Astrocyte of the spinal cord (primary cell): ENCODE measurements at regions not wholly inside any gene's neighbourhood (a gene's known extent, or its start where the extent isn't known, plus 50 kb on each side); places are given as distances from the start of the nearest gene placed in this dataset.

Source experiments
- DNase-seq: peaks from one replicate; pipeline ENCODE4 v3.0.0; 2011; ENCODE audit warnings: low read depth, low spot score
- H3K4me3 ChIP-seq: 2 replicates; pipeline ENCODE4 v1.5.1; 2011; ENCODE audit warnings: low read depth, mild to moderate bottlenecking, low read length, moderate library complexity
- in situ Hi-C: cut with HindIII; loops from 2 replicates; pipeline ENCODE4 v1.10.0; 2017; ENCODE audit warnings: low sequenced_read_pairs
- TF ChIP-seq, protein P1 (sequence below): IDR thresholded peaks from 2 replicates; pipeline ENCODE4 v1.5.1; 2012; ENCODE audit warnings: low read depth, mild to moderate bottlenecking, low read length, inconsistent platforms

DNA sequence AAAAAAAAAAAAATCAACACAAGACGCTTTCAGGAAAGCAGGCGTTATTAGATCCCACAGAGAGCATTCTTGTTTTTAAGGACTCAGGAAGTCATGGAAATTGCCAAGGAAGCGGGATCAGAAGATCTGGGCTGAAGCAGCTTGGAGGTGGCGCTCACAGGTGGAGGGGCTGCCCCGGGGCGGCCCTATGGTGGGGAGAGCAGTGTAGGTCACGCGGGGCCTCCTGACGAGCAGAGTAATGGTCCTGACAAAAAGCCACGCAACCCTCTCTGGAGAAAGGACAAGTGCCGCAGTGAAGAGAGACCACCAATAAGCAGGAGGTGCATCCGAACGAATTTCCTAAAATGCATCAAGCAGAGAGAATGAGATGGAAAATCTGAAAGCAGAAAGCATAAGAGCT, 407.0 kb downstream of the BRD1 start:
- TF ChIP-seq, protein P1, sequence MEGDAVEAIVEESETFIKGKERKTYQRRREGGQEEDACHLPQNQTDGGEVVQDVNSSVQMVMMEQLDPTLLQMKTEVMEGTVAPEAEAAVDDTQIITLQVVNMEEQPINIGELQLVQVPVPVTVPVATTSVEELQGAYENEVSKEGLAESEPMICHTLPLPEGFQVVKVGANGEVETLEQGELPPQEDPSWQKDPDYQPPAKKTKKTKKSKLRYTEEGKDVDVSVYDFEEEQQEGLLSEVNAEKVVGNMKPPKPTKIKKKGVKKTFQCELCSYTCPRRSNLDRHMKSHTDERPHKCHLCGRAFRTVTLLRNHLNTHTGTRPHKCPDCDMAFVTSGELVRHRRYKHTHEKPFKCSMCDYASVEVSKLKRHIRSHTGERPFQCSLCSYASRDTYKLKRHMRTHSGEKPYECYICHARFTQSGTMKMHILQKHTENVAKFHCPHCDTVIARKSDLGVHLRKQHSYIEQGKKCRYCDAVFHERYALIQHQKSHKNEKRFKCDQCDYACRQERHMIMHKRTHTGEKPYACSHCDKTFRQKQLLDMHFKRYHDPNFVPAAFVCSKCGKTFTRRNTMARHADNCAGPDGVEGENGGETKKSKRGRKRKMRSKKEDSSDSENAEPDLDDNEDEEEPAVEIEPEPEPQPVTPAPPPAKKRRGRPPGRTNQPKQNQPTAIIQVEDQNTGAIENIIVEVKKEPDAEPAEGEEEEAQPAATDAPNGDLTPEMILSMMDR = no peak
- DNase-seq = no peak
- no peak overlapping the region for H3K4me3 ChIP-seq
- in situ Hi-C loops = no loop called here

DNA sequence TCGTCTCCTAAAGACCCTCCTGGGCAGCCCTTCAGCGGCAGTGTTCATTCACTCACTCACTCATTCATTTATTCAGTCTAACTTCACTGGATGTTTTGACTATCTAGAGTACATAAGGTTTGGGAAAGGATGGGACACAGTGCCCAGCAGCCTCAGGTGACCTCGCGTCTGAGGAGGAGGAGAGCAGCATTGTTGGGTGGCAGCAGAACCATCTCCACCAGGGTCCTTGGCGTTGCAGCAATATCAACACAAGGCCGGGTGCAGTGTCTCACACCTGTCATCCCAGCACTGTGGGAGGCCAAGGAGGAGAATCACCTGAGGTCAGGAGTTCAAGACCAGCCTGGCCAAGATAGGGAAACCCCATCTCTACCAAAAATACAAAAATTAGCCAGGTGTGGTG, 408.0 kb downstream of the BRD1 start:
- DNase-seq = no peak
- in situ Hi-C loops = no loop called here
- no peak overlapping the region for H3K4me3 ChIP-seq
- TF ChIP-seq, protein P1 = no peak

DNA sequence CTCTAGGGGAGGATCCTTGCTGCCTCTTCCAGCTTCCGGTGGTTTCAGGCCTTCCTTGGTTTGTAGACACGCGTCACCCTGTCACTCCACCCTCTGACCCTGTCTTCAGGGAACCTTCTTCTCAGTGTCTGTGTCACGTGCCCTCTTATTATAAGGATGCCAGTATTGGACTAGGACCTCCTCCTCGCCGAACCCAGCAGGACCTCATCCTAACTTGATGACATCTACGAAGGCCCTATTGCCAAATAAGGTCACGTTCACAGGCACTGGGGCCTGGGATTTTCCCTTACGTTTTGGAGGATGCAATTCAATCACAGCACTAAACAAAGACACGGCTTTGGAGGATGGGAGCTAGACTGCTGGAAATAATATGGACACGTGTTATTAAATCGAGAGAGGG, 408.7 kb downstream of the BRD1 start:
- in situ Hi-C loops = no loop called here
- DNase-seq = no peak
- TF ChIP-seq, protein P1 = no peak
- H3K4me3 ChIP-seq = no peak overlapping the region

DNA sequence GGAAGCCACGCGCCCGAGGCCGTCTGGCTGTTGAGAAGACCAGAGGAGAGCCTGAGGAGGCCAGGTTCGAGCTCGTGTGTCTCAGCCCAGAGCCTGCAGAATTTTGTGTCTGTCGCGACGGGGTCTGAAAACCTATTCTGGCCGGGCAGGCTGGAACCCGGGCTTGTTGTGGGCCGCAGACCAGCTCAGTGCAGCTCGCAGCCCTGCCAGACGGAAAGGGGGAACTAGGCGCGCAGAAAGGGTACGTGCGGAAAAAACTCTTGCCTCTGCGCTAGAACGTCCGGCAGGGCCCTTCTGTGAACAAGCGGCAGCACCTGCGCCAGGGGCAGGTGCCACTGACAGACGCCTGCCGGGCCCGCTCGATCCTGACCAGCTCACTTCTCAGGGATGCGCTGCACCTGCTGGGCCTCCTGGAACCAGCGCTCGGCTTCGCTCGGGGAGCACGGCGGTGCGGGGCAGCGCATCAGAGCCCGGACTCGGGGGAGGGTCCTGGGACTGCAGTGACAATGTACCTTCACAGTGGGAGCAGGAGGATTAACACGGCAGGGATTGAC, 409.3 kb downstream of the BRD1 start:
- DNase-seq = no peak
- in situ Hi-C loops = no loop called here
- no peak overlapping the region for H3K4me3 ChIP-seq
- TF ChIP-seq, protein P1 = no peak

DNA sequence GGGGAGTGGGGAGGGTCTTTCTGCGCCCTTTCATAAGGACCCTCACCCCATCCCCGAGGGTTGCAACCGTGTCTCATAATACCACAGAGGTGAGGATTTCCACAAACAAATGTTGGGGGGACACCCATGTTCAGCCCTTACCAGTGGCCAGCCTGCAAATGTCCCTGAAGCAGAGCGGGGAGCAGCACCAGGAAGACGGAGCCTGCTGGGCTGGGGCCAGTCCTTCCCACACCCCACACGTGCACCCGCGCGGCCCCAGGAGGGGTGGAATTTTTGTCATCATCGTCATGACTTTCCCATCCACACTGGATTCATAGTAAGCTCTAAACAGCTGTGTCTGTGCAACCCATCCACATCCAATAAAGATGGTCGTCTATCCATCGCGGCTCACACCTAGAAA, 409.8 kb downstream of the BRD1 start:
- no peak overlapping the region for H3K4me3 ChIP-seq
- TF ChIP-seq, protein P1 = no peak
- no peak for DNase-seq
- in situ Hi-C loops = no loop called here

DNA sequence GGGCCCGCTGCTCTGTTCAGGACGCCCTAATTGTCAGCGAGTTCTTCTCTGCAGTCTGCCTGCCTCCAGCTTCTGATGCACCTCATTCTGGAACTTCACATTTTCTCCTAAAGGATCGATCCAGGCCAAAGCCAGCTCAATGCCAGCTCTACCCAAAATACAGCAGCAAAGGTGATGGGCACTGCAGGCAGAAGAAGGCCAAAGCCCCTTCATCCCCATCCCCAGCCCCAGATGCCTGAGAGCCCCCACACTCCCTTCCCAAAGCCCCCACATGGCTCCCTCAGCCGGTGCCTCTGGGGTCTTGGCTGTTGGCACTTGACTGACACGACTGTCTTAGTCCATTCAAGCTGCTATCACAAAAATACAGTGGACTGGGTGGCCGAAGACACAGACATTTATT, 410.3 kb downstream of the BRD1 start:
- DNase-seq = no peak
- in situ Hi-C loops = no loop called here

More for the DNA sequence above, 410.3 kb downstream of the BRD1 start:
- TF ChIP-seq, protein P1 = no peak
- H3K4me3 ChIP-seq = no peak overlapping the region
